Trophoblast cell (in vitro differentiated cells and primary cell): ENCODE measurements at regions not wholly inside any gene's neighbourhood (a gene's known extent, or its start where the extent isn't known, plus 50 kb on each side); places are given as distances from the start of the nearest gene placed in this dataset.

ENCODE experiments used
- DNase-seq, 2 donors: peaks; one replicate each; pipeline ENCODE4 v3.0.0-alpha.2; 2016
- H2AFZ ChIP-seq: 2 replicates; pipeline ENCODE4 v1.6.1; 2013; ENCODE audit warnings: low read length, moderate library complexity, mild to moderate bottlenecking; ENCODE audit not compliant: insufficient read depth, poor library complexity
- H2AK5ac ChIP-seq: 2 replicates; pipeline ENCODE4 v1.6.1; 2013; ENCODE audit warnings: mild to moderate bottlenecking, low read length
- H2BK120ac ChIP-seq: 2 replicates; pipeline ENCODE4 v1.6.1; 2013; ENCODE audit warnings: low read length, mild to moderate bottlenecking, moderate library complexity; ENCODE audit not compliant: insufficient read depth, poor library complexity
- H2BK12ac ChIP-seq: 2 replicates; pipeline ENCODE4 v1.6.1; 2013; ENCODE audit warnings: mild to moderate bottlenecking, low read length, moderate library complexity
- H2BK5ac ChIP-seq: 2 replicates; pipeline ENCODE4 v1.6.1; 2013; ENCODE audit warnings: low read length, low read depth, moderate library complexity, mild to moderate bottlenecking; ENCODE audit not compliant: poor library complexity
- H3K14ac ChIP-seq: 2 replicates; pipeline ENCODE4 v1.6.1; 2013; ENCODE audit warnings: mild to moderate bottlenecking, low read length
- H3K18ac ChIP-seq: 2 replicates; pipeline ENCODE4 v1.6.1; 2013; ENCODE audit warnings: mild to moderate bottlenecking, low read length
- H3K23ac ChIP-seq: 2 replicates; pipeline ENCODE4 v1.6.1; 2013; ENCODE audit warnings: low read length
- H3K27ac ChIP-seq: 2 replicates; pipeline ENCODE4 v1.5.1; 2013; ENCODE audit warnings: low read depth, mild to moderate bottlenecking, inconsistent platforms, low read length, moderate library complexity
- H3K27me3 ChIP-seq: 2 replicates; pipeline ENCODE4 v1.6.1; 2013; ENCODE audit warnings: inconsistent platforms, mild to moderate bottlenecking, low read length, moderate library complexity; ENCODE audit not compliant: insufficient read depth
- H3K36me3 ChIP-seq, 2 experiments: 1 replicate in 1 of 2; 2 replicates in 1 of 2; pipeline ENCODE4 v1.6.1; 2013; ENCODE audit warnings: low read length in 2 of 2, mild to moderate bottlenecking in 2 of 2, moderate library complexity in 1 of 2; ENCODE audit not compliant: insufficient read depth in 2 of 2, control insufficient read depth in 1 of 2
- H3K4ac ChIP-seq: 2 replicates; pipeline ENCODE4 v1.6.1; 2013; ENCODE audit warnings: low read depth, mild to moderate bottlenecking, low read length, moderate library complexity
- H3K4me1 ChIP-seq, 2 experiments: 1 replicate in 1 of 2; 2 replicates in 1 of 2; pipeline ENCODE4 v1.6.1; 2013; ENCODE audit warnings: low read length in 2 of 2, mild to moderate bottlenecking in 2 of 2, moderate library complexity in 1 of 2; ENCODE audit not compliant: insufficient read depth in 2 of 2, control insufficient read depth in 1 of 2
- H3K4me2 ChIP-seq: 2 replicates; pipeline ENCODE4 v1.6.1; 2013; ENCODE audit warnings: inconsistent platforms, mild to moderate bottlenecking, low read length, moderate library complexity
- H3K4me3 ChIP-seq: 2 replicates; pipeline ENCODE4 v1.5.1; 2013; ENCODE audit warnings: mild to moderate bottlenecking, low read depth, low read length, inconsistent platforms
- H3K79me1 ChIP-seq: one replicate; pipeline ENCODE4 v1.6.1; 2013; ENCODE audit warnings: low read length
- H3K79me2 ChIP-seq: 2 replicates; pipeline ENCODE4 v1.6.1; 2013; ENCODE audit warnings: low read length, mild to moderate bottlenecking; ENCODE audit not compliant: control insufficient read depth, insufficient read depth, poor library complexity
- H3K9ac ChIP-seq: 2 replicates; pipeline ENCODE4 v1.6.1; 2013; ENCODE audit warnings: mild to moderate bottlenecking, low read length
- H3K9me3 ChIP-seq: 2 replicates; pipeline ENCODE4 v1.6.1; 2013; ENCODE audit warnings: low read depth, mild to moderate bottlenecking, control low read depth, inconsistent platforms, low read length; ENCODE audit not compliant: insufficient read depth
- H4K12ac ChIP-seq: 2 replicates; pipeline ENCODE4 v1.6.1; 2013; ENCODE audit warnings: low read depth, mild to moderate bottlenecking, low read length, moderate library complexity
- H4K8ac ChIP-seq: 2 replicates; pipeline ENCODE4 v1.6.1; 2013; ENCODE audit warnings: low read depth, mild to moderate bottlenecking, low read length, moderate library complexity
- H4K91ac ChIP-seq: one replicate; pipeline ENCODE4 v1.6.1; 2013; ENCODE audit warnings: low read depth, mild to moderate bottlenecking, low read length, moderate library complexity
- WGBS: extraction: QIAGEN DNeasy Blood & Tissue Kit; methylation state at CpG from one replicate; pipeline ENCODE4 v1.1.7; 2013; ENCODE audit warnings: missing lambda C conversion rate; ENCODE audit not compliant: insufficient read length, insufficient coverage; ENCODE audit errors: extremely low coverage; 5-methylcytosine and 5-hydroxymethylcytosine counted together

DNA sequence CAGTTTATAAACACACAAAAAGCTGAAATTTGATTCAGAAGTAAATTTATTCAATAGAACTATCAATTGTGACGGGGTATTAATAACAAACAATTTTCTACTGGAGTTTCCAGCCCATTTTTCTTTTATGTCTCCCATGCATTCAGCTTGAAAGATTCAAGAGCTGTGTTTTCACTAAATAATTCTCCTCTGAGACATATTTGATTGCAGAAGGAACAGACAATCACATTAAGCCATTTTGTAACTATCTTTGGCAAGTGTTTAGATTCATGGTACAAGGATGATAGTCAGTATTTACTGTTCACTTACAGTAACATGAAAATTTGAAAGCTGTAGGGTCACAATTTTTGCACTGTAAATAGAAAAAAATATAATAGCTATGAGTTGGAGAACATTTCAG is 198.4 kb upstream of the TACR3 start:
- DNase-seq, result no peak
- Histone ChIP-seq H2BK12ac (no peak overlapping the region), H4K8ac (no peak overlapping the region), H3K4me1 (no peaks in the 10 kb centered on the region), H3K9ac (no peak overlapping the region), H2AFZ (no peak overlapping the region), H4K91ac (no peak overlapping the region), H3K79me2 (no peaks in the 10 kb centered on the region), H3K4me3 (no peak overlapping the region), H4K12ac (no peak overlapping the region), H3K79me1 (no peaks in the 10 kb centered on the region), H3K23ac (no peak overlapping the region), H2BK120ac (no peak overlapping the region), H2AK5ac (no peak overlapping the region), H3K27ac (no peak overlapping the region), H3K27me3 (no peaks in the 10 kb centered on the region), H3K4ac (no peak overlapping the region), H3K18ac (no peak overlapping the region), H3K4me2 (no peak overlapping the region), H2BK5ac (no peak overlapping the region), H3K36me3 (no peaks in the 10 kb centered on the region), H3K14ac (no peak overlapping the region), H3K9me3 (no peaks in the 10 kb centered on the region)
- no CpG with 5 or more reads among the region's 1 CpG for WGBS

DNA sequence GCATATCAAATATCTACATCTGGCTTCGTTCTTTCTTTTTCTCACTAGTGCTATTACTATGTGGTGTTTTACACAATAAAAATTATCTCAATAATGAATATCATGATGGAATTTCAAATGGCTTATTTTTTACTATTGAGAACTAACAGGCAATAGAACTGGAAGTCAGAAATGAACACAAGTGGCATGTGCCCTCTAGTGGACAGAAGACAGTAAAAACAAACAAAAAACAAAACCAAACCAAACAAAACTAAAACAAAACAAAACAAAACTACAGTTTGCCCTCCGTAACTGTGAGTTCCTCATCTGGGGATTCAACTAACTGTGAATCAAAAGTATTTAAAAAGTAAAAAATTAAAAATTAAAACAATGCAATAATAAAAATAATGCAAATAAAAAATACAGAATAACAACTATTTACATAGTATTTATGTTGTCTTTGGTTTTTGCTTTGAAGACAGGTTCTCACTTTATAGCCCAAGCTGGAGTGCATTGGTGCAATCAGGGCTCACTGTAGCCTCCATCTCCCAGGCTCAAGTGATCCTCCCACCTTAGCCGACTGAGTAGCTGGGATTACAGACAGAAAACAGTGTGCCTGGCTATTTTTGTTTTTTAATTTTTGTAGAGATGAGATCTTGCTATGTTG is 195.6 kb upstream of the TACR3 start:
- Histone ChIP-seq H4K8ac (no peak overlapping the region), H2AFZ (no peak overlapping the region), H3K9me3 (no peaks in the 10 kb centered on the region), H2BK120ac (no peak overlapping the region), H3K4me3 (no peak overlapping the region), H2AK5ac (no peak overlapping the region), H3K36me3 (no peaks in the 10 kb centered on the region), H3K4me2 (no peak overlapping the region), H3K79me2 (no peaks in the 10 kb centered on the region), H3K4me1 (no peaks in the 10 kb centered on the region), H3K27me3 (no peaks in the 10 kb centered on the region), H3K79me1 (no peaks in the 10 kb centered on the region), H3K14ac (no peak overlapping the region), H3K9ac (no peak overlapping the region), H3K18ac (no peak overlapping the region), H3K23ac (no peak overlapping the region), H4K12ac (no peak overlapping the region), H3K27ac (no peak overlapping the region), H2BK5ac (no peak overlapping the region), H2BK12ac (no peak overlapping the region), H4K91ac (no peak overlapping the region), H3K4ac (no peak overlapping the region)
- peak in 1 of 2 donors; percentile 45 for DNase-seq
- no CpG with 5 or more reads among the region's 3 CpGs for WGBS

DNA sequence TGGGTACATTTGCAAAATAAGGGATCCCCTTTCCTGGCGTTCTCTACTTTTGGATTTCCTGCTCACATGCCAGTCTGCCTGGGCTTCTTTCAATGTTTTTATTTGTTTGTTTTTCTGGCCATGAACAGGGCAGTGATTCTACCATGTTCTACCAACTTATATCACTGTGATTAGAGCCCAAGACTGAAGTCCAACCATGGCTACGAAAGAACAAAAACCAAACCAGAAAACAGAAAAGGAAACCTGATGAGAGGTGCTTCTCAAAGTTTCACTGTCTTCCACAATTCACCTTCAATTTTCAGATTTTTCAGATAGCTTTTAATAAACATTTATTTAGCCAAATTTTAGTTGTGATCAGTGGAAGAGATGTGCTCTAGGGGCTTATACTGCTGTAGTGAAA is 187.6 kb upstream of the TACR3 start:
- H3K14ac ChIP-seq, result no peak overlapping the region
- no peak overlapping the region for H3K4me2 ChIP-seq
- no peaks in the 10 kb centered on the region for H3K9me3 ChIP-seq
- no peak for DNase-seq
- H3K27ac ChIP-seq, result no peak overlapping the region
- no peak overlapping the region for H4K12ac ChIP-seq
- H3K36me3 ChIP-seq, result no peaks in the 10 kb centered on the region
- H4K8ac ChIP-seq, result no peak overlapping the region
- H2AK5ac ChIP-seq, result no peak overlapping the region
- no peak overlapping the region for H2BK120ac ChIP-seq
- H4K91ac ChIP-seq, result no peak overlapping the region
- no peak overlapping the region for H3K18ac ChIP-seq
- H2AFZ ChIP-seq, result no peak overlapping the region
- H3K23ac ChIP-seq, result no peak overlapping the region
- H3K4ac ChIP-seq, result no peak overlapping the region
- WGBS, result no CpG with 5 or more reads among the region's 2 CpGs
- no peak overlapping the region for H2BK12ac ChIP-seq
- H3K27me3 ChIP-seq, result no peaks in the 10 kb centered on the region
- no peak overlapping the region for H3K9ac ChIP-seq
- no peaks in the 10 kb centered on the region for H3K4me1 ChIP-seq
- H3K79me1 ChIP-seq, result no peaks in the 10 kb centered on the region
- no peak overlapping the region for H3K4me3 ChIP-seq
- no peak overlapping the region for H2BK5ac ChIP-seq
- H3K79me2 ChIP-seq, result no peaks in the 10 kb centered on the region

DNA sequence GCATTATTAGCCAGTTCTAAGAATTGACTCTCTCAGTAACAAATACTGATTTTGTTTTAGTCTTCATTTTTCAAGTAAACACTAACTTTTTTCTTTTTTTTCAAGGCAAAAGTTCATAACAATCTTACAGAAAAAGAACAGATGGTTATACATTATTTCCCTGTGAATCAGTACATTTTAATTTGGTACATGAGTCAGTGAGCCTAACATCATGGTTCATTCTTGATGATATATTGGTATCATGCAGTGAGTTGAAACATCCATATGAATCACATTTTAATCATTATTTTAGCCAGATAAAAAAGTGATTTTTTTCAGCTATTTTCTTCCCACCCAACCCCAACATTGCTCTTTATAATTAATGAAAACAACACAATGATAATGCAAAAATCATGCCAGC is 184.3 kb upstream of the TACR3 start:
- H3K27me3 ChIP-seq, result no peaks in the 10 kb centered on the region
- H2AK5ac ChIP-seq, result no peak overlapping the region
- H4K8ac ChIP-seq, result no peak overlapping the region
- no peak overlapping the region for H2BK120ac ChIP-seq
- no peak overlapping the region for H3K4me3 ChIP-seq
- H3K23ac ChIP-seq, result no peak overlapping the region
- H3K27ac ChIP-seq, result no peak overlapping the region
- H2BK12ac ChIP-seq, result no peak overlapping the region
- DNase-seq, result no peak
- H3K4ac ChIP-seq, result no peak overlapping the region
- H3K4me2 ChIP-seq, result no peak overlapping the region
- H3K18ac ChIP-seq, result no peak overlapping the region
- no peak overlapping the region for H4K91ac ChIP-seq
- no peaks in the 10 kb centered on the region for H3K79me1 ChIP-seq
- H2AFZ ChIP-seq, result no peak overlapping the region
- no peaks in the 10 kb centered on the region for H3K4me1 ChIP-seq
- H3K14ac ChIP-seq, result no peak overlapping the region
- no peaks in the 10 kb centered on the region for H3K79me2 ChIP-seq
- no peak overlapping the region for H4K12ac ChIP-seq
- H3K36me3 ChIP-seq, result no peaks in the 10 kb centered on the region
- H3K9me3 ChIP-seq, result no peaks in the 10 kb centered on the region
- H2BK5ac ChIP-seq, result no peak overlapping the region
- no peak overlapping the region for H3K9ac ChIP-seq
